ENCODE measurements at regions not wholly inside any gene's neighbourhood (a gene's known extent, or its start where the extent isn't known, plus 50 kb on each side); places are given as distances from the start of the nearest gene placed in this dataset.

- no peak for TF ChIP-seq CTCF (IDR thresholded peaks at IDR 0.05)
- TF ChIP-seq POLR2AphosphoS5 (IDR thresholded peaks at IDR 0.05): no peak
Observed at GRCh38 chr3:171522651-171523050, 62.4 kb upstream of the TNIK start.

All from transverse colon (tissue), 4 donors.